Tibial nerve (tissue), 4 donors: ENCODE measurements at regions not wholly inside any gene's neighbourhood (a gene's known extent, or its start where the extent isn't known, plus 50 kb on each side); places are given as distances from the start of the nearest gene placed in this dataset.

Experiments used
- DNase-seq, 2 donors: peaks; one replicate each; pipeline ENCODE4 v3.0.0-alpha.2; 2019; ENCODE audit warnings: low spot score in 2 of 2
- H3K27ac ChIP-seq, 4 donors: fragments of 200-600 bp; sonication (generic) in 3 of 4; one replicate each; pipeline ENCODE4 v1.5.1; 2017 to 2019; ENCODE audit warnings: mild to moderate bottlenecking in 1 of 4
- H3K27me3 ChIP-seq, 2 donors: fragments of 200-600 bp; sonication (generic) in 1 of 2; one replicate each; pipeline versions ENCODE4 v1.5.1 to v1.6.0; 2017 to 2019
- H3K36me3 ChIP-seq, 3 donors: fragments of 200-600 bp; sonication (generic); one replicate each; pipeline ENCODE4 v1.5.1; 2018 to 2019
- H3K4me1 ChIP-seq, 4 donors: fragments of 200-600 bp; sonication (generic) in 3 of 4; one replicate each; pipeline ENCODE4 v1.5.1; 2017 to 2019
- H3K4me3 ChIP-seq, 4 donors: fragments of 200-600 bp; sonication (generic) in 3 of 4; one replicate each; pipeline ENCODE4 v1.5.1; 2017 to 2019; ENCODE audit warnings: mild to moderate bottlenecking in 1 of 4, moderate library complexity in 1 of 4
- H3K9me3 ChIP-seq, 4 donors: fragments of 200-600 bp; sonication (generic) in 3 of 4; one replicate each; pipeline ENCODE4 v1.5.1; 2017 to 2019
- EP300 ChIP-seq, 2 donors: sonication (generic); formaldehyde crosslinking; IDR thresholded peaks; one replicate each; pipeline ENCODE4 v1.6.1; 2017; ENCODE audit warnings: antibody characterized with exemption in 2 of 2, mild to moderate bottlenecking in 1 of 2
- POLR2A ChIP-seq, 2 donors: fragments of 450-650 bp; IDR thresholded peaks; one replicate each; pipeline ENCODE4 v1.6.1; 2017; ENCODE audit warnings: antibody characterized with exemption in 2 of 2, mild to moderate bottlenecking in 2 of 2, moderate library complexity in 2 of 2
- WGBS, 2 donors: methylation state at CpG; one replicate each; pipeline ENCODE4 v1.1.5; 2018; 5-methylcytosine and 5-hydroxymethylcytosine counted together
- TF ChIP-seq, protein P1 (sequence below), 5 experiments: fragments of 200-600 bp in 3 of 5; fragments of 450-650 bp in 2 of 5; sonication (generic) in 3 of 5; IDR thresholded peaks; one replicate each; pipeline ENCODE4 v1.5.1; 2016 to 2019; ENCODE audit warnings: antibody characterized with exemption in 5 of 5, mild to moderate bottlenecking in 3 of 5, moderate library complexity in 2 of 5

DNA sequence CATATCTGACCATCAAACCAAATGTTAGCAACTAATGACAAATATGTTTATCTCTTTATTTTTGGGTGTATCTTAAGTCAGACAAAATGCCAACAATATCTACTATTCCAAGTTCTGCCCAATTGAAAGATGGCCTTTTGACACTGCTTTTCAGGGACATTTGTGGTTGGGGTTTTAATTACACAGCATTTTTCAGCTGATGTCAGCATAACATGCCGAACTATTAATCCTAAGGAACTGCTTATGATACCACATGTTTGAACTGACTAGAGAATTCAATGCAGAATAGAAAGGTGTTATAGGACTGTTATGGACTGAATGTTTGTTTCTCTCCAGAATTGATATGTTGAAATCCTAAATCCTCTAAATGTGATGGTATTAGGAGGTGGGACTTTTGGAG, 445.1 kb downstream of the TMA16 start:
- TF ChIP-seq POLR2A (IDR thresholded peaks at IDR 0.05) (no peak), EP300 (IDR thresholded peaks at IDR 0.05) (no peak)
- TF ChIP-seq, protein P1, sequence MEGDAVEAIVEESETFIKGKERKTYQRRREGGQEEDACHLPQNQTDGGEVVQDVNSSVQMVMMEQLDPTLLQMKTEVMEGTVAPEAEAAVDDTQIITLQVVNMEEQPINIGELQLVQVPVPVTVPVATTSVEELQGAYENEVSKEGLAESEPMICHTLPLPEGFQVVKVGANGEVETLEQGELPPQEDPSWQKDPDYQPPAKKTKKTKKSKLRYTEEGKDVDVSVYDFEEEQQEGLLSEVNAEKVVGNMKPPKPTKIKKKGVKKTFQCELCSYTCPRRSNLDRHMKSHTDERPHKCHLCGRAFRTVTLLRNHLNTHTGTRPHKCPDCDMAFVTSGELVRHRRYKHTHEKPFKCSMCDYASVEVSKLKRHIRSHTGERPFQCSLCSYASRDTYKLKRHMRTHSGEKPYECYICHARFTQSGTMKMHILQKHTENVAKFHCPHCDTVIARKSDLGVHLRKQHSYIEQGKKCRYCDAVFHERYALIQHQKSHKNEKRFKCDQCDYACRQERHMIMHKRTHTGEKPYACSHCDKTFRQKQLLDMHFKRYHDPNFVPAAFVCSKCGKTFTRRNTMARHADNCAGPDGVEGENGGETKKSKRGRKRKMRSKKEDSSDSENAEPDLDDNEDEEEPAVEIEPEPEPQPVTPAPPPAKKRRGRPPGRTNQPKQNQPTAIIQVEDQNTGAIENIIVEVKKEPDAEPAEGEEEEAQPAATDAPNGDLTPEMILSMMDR (IDR thresholded peaks at IDR 0.05): no peak
- no peaks in the 10 kb centered on the region for H3K27me3 ChIP-seq
- H3K9me3 ChIP-seq: peaks cover 0 to 7% (median 2%) of the 10 kb centered on the region in 4 donors
- no peaks in the 10 kb centered on the region for H3K36me3 ChIP-seq
- DNase-seq: no peak
- H3K27ac ChIP-seq: no peak overlapping the region
- 85 to 94% methylated on average over 1 of the region's 1 CpG for WGBS, 2 donors
- no peak overlapping the region for H3K4me3 ChIP-seq
- H3K4me1 ChIP-seq: no peaks in the 10 kb centered on the region

DNA sequence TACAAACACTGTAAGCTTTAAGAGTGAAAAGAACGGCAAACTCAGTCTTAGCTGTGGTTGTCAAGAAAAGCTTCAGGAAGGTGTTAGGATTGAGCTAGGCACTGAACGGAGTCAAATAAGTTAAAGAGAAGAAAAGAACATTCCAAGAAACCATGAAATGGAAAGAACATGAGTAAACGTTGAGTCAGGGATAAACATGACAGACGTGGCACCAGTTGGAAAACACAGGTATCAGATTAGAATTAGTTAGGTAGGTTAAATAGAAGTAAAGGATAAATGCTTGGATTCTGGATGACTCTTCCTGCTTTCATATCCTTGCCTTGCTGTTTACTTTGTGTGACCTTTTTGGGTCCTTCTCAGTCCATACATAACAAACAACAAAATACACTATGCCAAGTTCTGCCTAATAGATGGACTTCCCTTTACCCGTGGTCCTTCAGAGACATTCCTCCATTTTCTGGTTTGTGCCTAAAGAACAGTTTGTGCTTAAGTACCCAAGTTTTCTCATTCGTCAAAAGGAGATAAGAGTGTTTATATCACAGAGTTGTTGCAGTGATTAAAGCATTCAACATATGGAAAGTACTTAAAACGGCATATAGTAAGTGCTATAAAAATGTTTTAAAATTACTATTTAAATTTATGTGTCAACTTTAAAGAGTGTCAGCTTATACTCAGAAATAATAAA, 446.9 kb downstream of the TMA16 start:
- no peak overlapping the region for H3K4me3 ChIP-seq
- peaks cover 0 to 7% (median 2%) of the 10 kb centered on the region in 4 donors for H3K9me3 ChIP-seq
- H3K27ac ChIP-seq: no peak overlapping the region
- DNase-seq: no peak
- TF ChIP-seq POLR2A (IDR thresholded peaks at IDR 0.05) (no peak), EP300 (IDR thresholded peaks at IDR 0.05) (no peak)
- TF ChIP-seq, protein P1 (IDR thresholded peaks at IDR 0.05): no peak
- 84 to 86% methylated on average over 7 of the region's 7 CpGs for WGBS, 2 donors
- no peaks in the 10 kb centered on the region for H3K27me3 ChIP-seq
- no peaks in the 10 kb centered on the region for H3K36me3 ChIP-seq
- H3K4me1 ChIP-seq: no peaks in the 10 kb centered on the region

DNA sequence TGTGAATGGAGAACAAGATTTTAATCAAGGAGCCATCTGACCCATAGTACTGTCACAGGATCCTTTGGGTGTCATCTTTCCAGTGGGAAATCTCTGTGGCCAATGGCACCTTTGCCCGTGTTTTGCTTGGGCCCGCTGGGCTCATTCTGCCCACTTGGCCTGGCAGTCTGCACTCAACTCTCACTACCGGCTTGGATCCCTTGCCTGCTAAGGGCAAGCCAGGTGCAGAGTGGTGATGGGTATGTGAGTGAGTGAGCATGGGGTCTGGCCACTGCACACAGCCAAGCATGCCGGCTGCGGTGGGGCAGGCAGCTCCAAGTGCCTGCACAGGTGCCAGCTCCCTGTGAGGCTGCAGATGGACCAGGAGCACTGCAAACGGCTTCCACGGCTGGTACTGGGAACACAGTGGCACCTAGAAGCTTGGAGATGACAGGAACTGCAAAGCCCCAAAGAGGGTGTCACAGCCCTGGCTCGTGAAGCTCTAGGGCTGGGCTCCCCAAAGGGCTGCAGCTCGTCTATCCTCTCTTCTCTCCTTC, 454.5 kb downstream of the TMA16 start:
- TF ChIP-seq EP300 (IDR thresholded peaks at IDR 0.05) (no peak), POLR2A (IDR thresholded peaks at IDR 0.05) (no peak)
- TF ChIP-seq, protein P1 (IDR thresholded peaks at IDR 0.05): no peak
- Histone ChIP-seq H3K4me1 (no peaks in the 10 kb centered on the region), H3K9me3 (no peaks in the 10 kb centered on the region), H3K27me3 (no peaks in the 10 kb centered on the region), H3K36me3 (no peaks in the 10 kb centered on the region), H3K4me3 (no peak overlapping the region), H3K27ac (no peak overlapping the region)
- WGBS, 2 donors: 93% methylated on average over 7 to 9 of the region's 9 CpGs
- no peak for DNase-seq

DNA sequence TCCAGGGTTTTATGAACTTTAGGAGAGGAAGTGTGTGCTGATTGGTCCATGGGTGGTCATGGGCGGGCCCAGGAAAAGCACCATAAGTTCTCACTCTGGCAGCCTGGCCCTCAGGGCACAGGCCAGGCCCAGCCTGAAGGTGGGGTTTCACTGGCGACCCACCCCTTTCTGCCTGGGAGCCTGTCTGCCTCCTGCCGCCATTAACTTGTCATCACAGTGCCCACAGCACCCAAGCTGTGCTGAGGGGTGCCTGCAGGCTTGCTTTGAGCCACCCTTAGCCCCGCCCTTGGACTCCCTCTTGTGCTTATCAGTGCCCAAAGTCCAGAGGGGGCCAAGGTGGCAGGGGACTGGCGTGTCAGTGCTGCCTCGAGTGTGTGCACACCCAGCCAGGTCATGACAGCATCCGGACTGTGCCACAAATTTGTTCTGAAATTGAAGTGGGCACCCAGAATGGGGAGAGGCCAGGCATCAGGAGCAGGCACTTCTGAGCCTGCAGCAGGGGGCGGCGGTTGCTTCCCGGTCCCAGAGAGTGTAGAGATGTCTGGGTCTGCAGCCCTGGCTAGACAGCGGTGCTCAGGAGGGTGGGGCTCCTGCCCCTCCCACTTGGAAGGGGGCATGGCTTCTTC, 455.6 kb downstream of the TMA16 start:
- H3K9me3 ChIP-seq: no peaks in the 10 kb centered on the region
- no peaks in the 10 kb centered on the region for H3K36me3 ChIP-seq
- no peak for DNase-seq
- TF ChIP-seq EP300 (IDR thresholded peaks at IDR 0.05): no peak
- TF ChIP-seq, protein P1 (IDR thresholded peaks at IDR 0.05): no peak
- no peak for TF ChIP-seq POLR2A (IDR thresholded peaks at IDR 0.05)
- H3K27ac ChIP-seq: no peak overlapping the region
- H3K4me3 ChIP-seq: no peak overlapping the region
- 89 to 91% methylated on average over 8 to 11 of the region's 11 CpGs for WGBS, 2 donors
- H3K4me1 ChIP-seq: no peaks in the 10 kb centered on the region
- no peaks in the 10 kb centered on the region for H3K27me3 ChIP-seq

DNA sequence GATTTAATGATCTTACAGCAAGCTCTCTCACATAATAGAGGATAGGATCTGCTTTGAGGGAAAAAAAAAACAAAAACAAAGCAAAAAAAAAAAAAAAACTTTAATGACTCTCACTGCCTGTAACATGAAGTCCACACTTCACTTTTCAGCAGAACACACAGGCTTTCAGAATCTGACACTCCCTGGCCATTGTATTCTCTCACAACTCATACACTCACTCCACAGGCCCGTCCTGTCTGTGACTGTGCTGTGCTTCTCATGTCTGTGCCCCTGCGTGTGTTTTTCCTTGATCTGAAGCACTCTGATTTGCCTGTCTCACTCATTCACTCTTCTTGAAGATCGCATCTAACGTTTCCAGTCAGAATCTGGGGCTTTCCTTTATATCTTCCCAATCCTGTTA, 460.8 kb downstream of the TMA16 start:
- Histone ChIP-seq H3K27me3 (no peaks in the 10 kb centered on the region), H3K9me3 (no peaks in the 10 kb centered on the region), H3K4me1 (no peaks in the 10 kb centered on the region), H3K4me3 (no peak overlapping the region), H3K36me3 (no peaks in the 10 kb centered on the region), H3K27ac (no peak overlapping the region)
- WGBS, 2 donors: 76 to 77% methylated on average over 4 of the region's 4 CpGs
- no peak for DNase-seq
- TF ChIP-seq POLR2A (IDR thresholded peaks at IDR 0.05): no peak
- TF ChIP-seq, protein P1 (IDR thresholded peaks at IDR 0.05): no peak
- TF ChIP-seq EP300 (IDR thresholded peaks at IDR 0.05): no peak
